Activated CD4-positive, alpha-beta T cell treated with anti-CD3 and anti-CD28 coated beads, Interleukin-2, amount 10 ng/mL, durations not matched to agents 24 days and 14 days (primary cell): ENCODE measurements at regions not wholly inside any gene's neighbourhood (a gene's known extent, or its start where the extent isn't known, plus 50 kb on each side); places are given as distances from the start of the nearest gene placed in this dataset.
"Not testable (repeated sequence)": the region's sequence is repeated elsewhere in the genome, so short reads cannot be mapped to it uniquely, and the experiment has no call there.

Experiments used
- DNase-seq: peaks from one replicate; pipeline ENCODE4 v3.0.0; 2022
- H3K27ac Mint-ChIP-seq: one replicate; pipeline ENCODE4 v1.8.0; 2022; ENCODE audit warnings: mild to moderate bottlenecking, mixed read lengths
- H3K27me3 Mint-ChIP-seq: one replicate; pipeline ENCODE4 v1.8.0; 2022; ENCODE audit warnings: mixed read lengths
- H3K36me3 Mint-ChIP-seq: one replicate; pipeline ENCODE4 v1.8.0; 2022; ENCODE audit warnings: low read depth, mild to moderate bottlenecking, mixed read lengths
- H3K4me1 Mint-ChIP-seq: one replicate; pipeline ENCODE4 v1.8.0; 2021; ENCODE audit warnings: mixed read lengths
- H3K4me3 Mint-ChIP-seq: one replicate; pipeline ENCODE4 v1.8.0; 2022; ENCODE audit warnings: mild to moderate bottlenecking, moderate library complexity, mixed read lengths
- H3K9me3 Mint-ChIP-seq: one replicate; pipeline ENCODE4 v1.8.0; 2021; ENCODE audit warnings: mixed read lengths
- intact Hi-C: fragments of 100-400 bp; cut with micrococcal nuclease; formaldehyde crosslinking; loops from one replicate; pipeline ENCODE4 v1.15.1; 2023

GRCh38 chr10:85317827-85318226 is 989.4 kb downstream of the CCSER2 start:
- Mint-ChIP-seq H3K4me1 (no peaks in the 10 kb centered on the region), H3K4me3 (no peak overlapping the region), H3K9me3 (no peaks in the 10 kb centered on the region), H3K36me3 (no peaks in the 10 kb centered on the region), H3K27ac (no peak overlapping the region), H3K27me3 (no peaks in the 10 kb centered on the region)
- intact Hi-C loops: no loop called here
- DNase-seq: no peak

GRCh38 chr10:85318809-85319807 is 990.7 kb downstream of the CCSER2 start:
- H3K27me3 Mint-ChIP-seq: no peaks in the 10 kb centered on the region
- no peaks in the 10 kb centered on the region for H3K4me1 Mint-ChIP-seq
- DNase-seq: no peak
- no peak overlapping the region for H3K27ac Mint-ChIP-seq
- no peaks in the 10 kb centered on the region for H3K36me3 Mint-ChIP-seq
- intact Hi-C loops: no loop called here
- no peak overlapping the region for H3K4me3 Mint-ChIP-seq
- H3K9me3 Mint-ChIP-seq: no peaks in the 10 kb centered on the region

GRCh38 chr10:85319826-85320225 is 991.4 kb downstream of the CCSER2 start:
- Mint-ChIP-seq H3K4me3 (no peak overlapping the region), H3K27me3 (no peaks in the 10 kb centered on the region), H3K36me3 (no peaks in the 10 kb centered on the region), H3K27ac (no peak overlapping the region), H3K9me3 (no peaks in the 10 kb centered on the region), H3K4me1 (no peaks in the 10 kb centered on the region)
- DNase-seq: no peak
- intact Hi-C loops: no loop called here

GRCh38 chr10:85333594-85333993 is 1005.2 kb downstream of the CCSER2 start:
- no peak overlapping the region for H3K27ac Mint-ChIP-seq
- intact Hi-C loops: no loop called here
- H3K4me1 Mint-ChIP-seq: no peaks in the 10 kb centered on the region
- H3K27me3 Mint-ChIP-seq: no peaks in the 10 kb centered on the region
- DNase-seq: no peak
- H3K4me3 Mint-ChIP-seq: no peak overlapping the region
- no peaks in the 10 kb centered on the region for H3K9me3 Mint-ChIP-seq
- H3K36me3 Mint-ChIP-seq: no peaks in the 10 kb centered on the region

- Mint-ChIP-seq H3K4me1 (no peaks in the 10 kb centered on the region), H3K27me3 (no peaks in the 10 kb centered on the region), H3K27ac (no peak overlapping the region), H3K4me3 (no peak overlapping the region), H3K9me3 (no peaks in the 10 kb centered on the region), H3K36me3 (no peaks in the 10 kb centered on the region)
- DNase-seq: no peak
- intact Hi-C loops: no loop called here
These were observed 1004.2 kb downstream of the GRID1 start for GRCh38 chr10:85362401-85362800.

GRCh38 chr10:85377029-85377806 is 989.4 kb downstream of the GRID1 start:
- Mint-ChIP-seq H3K27ac (no peak overlapping the region), H3K4me3 (no peak overlapping the region)

GRCh38 chr10:85379338-85379737 is 987.3 kb downstream of the GRID1 start:
- Mint-ChIP-seq H3K27ac (no peak overlapping the region), H3K36me3 (no peaks in the 10 kb centered on the region)
- intact Hi-C loops: no loop called here

More at GRCh38 chr10:85377029-85377806, 989.4 kb downstream of the GRID1 start:
- Mint-ChIP-seq H3K9me3 (no peaks in the 10 kb centered on the region), H3K27me3 (no peaks in the 10 kb centered on the region), H3K36me3 (no peaks in the 10 kb centered on the region), H3K4me1 (no peaks in the 10 kb centered on the region)
- intact Hi-C loops: no loop called here
- DNase-seq: no peak

GRCh38 chr10:85400981-85401695 is 965.5 kb downstream of the GRID1 start:
- Mint-ChIP-seq H3K27ac (no peak overlapping the region), H3K4me3 (no peak overlapping the region), H3K9me3 (peaks cover 4% of the 10 kb centered on the region), H3K36me3 (no peaks in the 10 kb centered on the region), H3K27me3 (no peaks in the 10 kb centered on the region), H3K4me1 (no peaks in the 10 kb centered on the region)
- intact Hi-C loops: no loop called here
- DNase-seq: no peak

More at GRCh38 chr10:85379338-85379737, 987.3 kb downstream of the GRID1 start:
- H3K4me1 Mint-ChIP-seq: no peaks in the 10 kb centered on the region
- H3K4me3 Mint-ChIP-seq: no peak overlapping the region
- no peak for DNase-seq
- no peaks in the 10 kb centered on the region for H3K9me3 Mint-ChIP-seq
- H3K27me3 Mint-ChIP-seq: no peaks in the 10 kb centered on the region

- Mint-ChIP-seq H3K4me3 (no peak overlapping the region), H3K4me1 (no peaks in the 10 kb centered on the region), H3K36me3 (no peaks in the 10 kb centered on the region), H3K27ac (no peak overlapping the region), H3K9me3 (peaks cover 4% of the 10 kb centered on the region), H3K27me3 (no peaks in the 10 kb centered on the region)
- DNase-seq: no peak
- intact Hi-C loops: no loop called here
These were observed 964.1 kb downstream of the GRID1 start for GRCh38 chr10:85402541-85402940.

GRCh38 chr10:85407088-85407487 is 959.5 kb downstream of the GRID1 start:
- no peak overlapping the region for H3K27ac Mint-ChIP-seq
- intact Hi-C loops: no loop called here
- H3K27me3 Mint-ChIP-seq: no peaks in the 10 kb centered on the region
- H3K4me1 Mint-ChIP-seq: no peaks in the 10 kb centered on the region
- DNase-seq: no peak
- no peak overlapping the region for H3K4me3 Mint-ChIP-seq
- H3K9me3 Mint-ChIP-seq: peaks cover 4% of the 10 kb centered on the region
- no peaks in the 10 kb centered on the region for H3K36me3 Mint-ChIP-seq

- peaks cover 4% of the 10 kb centered on the region for H3K9me3 Mint-ChIP-seq
- no peaks in the 10 kb centered on the region for H3K27me3 Mint-ChIP-seq
- H3K4me3 Mint-ChIP-seq: no peak overlapping the region
- intact Hi-C loops: no loop called here
- H3K36me3 Mint-ChIP-seq: no peaks in the 10 kb centered on the region
- no peaks in the 10 kb centered on the region for H3K4me1 Mint-ChIP-seq
- DNase-seq: no peak
- no peak overlapping the region for H3K27ac Mint-ChIP-seq
These were observed 958.2 kb downstream of the GRID1 start for GRCh38 chr10:85408388-85408787.

- H3K9me3 Mint-ChIP-seq, H3K4me1 Mint-ChIP-seq, H3K27me3 Mint-ChIP-seq, H3K36me3 Mint-ChIP-seq, H3K27ac Mint-ChIP-seq, DNase-seq, intact Hi-C loops, H3K4me3 Mint-ChIP-seq: not testable (repeated sequence)
These were observed 956.0 kb downstream of the GRID1 start for GRCh38 chr10:85410586-85410985.

- Mint-ChIP-seq H3K4me1 (no peaks in the 10 kb centered on the region), H3K27me3 (no peaks in the 10 kb centered on the region), H3K4me3 (no peak overlapping the region), H3K9me3 (no peaks in the 10 kb centered on the region), H3K27ac (no peak overlapping the region), H3K36me3 (no peaks in the 10 kb centered on the region)
- intact Hi-C loops: no loop called here
- no peak for DNase-seq
These were observed 953.0 kb downstream of the GRID1 start for GRCh38 chr10:85413570-85413969.
